ENCODE measurements at regions not wholly inside any gene's neighbourhood (a gene's known extent, or its start where the extent isn't known, plus 50 kb on each side); places are given as distances from the start of the nearest gene placed in this dataset.
"Not testable (repeated sequence)": the region's sequence is repeated elsewhere in the genome, so short reads cannot be mapped to it uniquely, and the experiment has no call there.

DNA sequence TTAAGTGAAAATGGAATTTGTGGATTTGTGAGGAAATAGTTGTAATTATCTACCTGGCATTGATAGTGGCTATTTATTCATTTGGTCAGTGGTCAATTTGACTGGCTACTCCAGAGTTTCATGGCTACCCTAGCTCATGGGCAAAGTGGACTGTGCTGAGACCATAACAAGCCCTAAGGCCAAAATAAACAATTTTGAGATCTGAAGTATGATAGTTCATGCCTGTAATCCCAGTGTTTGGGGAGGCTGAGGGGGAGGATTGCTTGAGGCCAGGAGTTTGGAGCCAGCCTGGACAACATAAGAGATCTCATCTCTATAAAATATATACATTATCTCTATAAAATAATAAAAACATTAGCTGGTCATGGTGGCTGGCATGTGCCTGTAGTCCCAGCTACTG is 311.7 kb downstream of the HIVEP2 start:
- in situ Hi-C loops (cut with HindIII; ENCODE audit: low sequenced_read_pairs) = no loop called here

- in situ Hi-C loops (cut with HindIII; ENCODE audit: low sequenced_read_pairs) = no loop called here
These were observed 309.8 kb downstream of the HIVEP2 start for GRCh38 chr6:142635130-142635529.

DNA sequence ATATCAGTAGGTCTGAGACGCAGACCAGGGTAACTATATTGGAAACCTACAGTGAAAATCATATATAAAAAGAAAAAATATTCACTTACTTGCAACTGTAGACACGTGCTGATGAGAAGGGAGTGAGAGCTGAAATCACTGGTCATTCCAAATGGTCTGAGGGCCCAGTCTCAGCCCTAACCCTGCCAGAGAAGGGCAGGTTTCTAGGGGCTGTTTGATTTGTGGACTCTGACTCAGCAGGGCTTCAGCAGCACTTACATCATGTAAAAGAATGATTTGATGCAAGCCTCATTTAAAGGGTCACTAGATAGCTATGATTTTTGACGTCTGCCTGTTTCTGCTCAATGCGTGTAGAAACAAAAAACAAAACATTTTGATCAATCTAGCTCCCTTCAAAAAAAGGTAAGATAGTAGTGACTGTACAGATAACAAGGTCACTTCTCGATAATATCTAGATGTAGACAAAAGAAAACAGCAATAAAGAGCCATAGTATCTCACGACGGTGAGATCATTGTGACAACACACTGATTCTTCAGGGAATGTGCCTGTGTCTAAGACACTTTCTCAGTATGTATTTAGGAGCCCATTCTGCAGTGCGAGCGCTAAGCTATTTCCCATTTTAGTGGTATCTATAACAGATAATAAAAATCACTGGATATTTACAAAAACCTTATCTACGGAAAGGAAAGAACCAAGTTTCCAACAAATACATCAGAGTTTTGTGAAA is 307.2 kb downstream of the HIVEP2 start:
- in situ Hi-C loops (cut with HindIII; ENCODE audit: low sequenced_read_pairs) = no loop called here

DNA sequence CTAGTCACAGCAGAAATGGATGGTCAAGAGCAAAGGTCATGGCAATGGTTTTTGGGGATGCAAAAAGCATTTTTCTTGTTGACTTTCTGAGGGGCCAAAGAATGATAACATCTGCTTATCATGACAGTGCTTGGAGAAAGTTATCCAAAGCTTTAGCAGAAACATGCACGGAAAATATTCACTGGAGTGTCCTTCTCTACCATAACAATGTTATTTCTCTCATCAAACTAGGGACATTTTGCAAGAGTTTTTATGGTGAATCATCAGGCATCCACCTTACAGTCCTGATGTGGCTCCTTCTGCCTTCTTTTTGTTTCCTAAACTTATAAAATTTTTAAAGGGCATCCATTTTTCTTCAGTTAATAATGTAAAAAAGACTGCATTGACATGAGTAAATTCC is 302.3 kb downstream of the HIVEP2 start:
- in situ Hi-C loops (cut with HindIII; ENCODE audit: low sequenced_read_pairs) = no loop called here

- in situ Hi-C loops (cut with HindIII; ENCODE audit: low sequenced_read_pairs) = no loop called here
These were observed 300.1 kb downstream of the HIVEP2 start for GRCh38 chr6:142644866-142645265.

GRCh38 chr6:142645663-142646062 is 299.3 kb downstream of the HIVEP2 start:
- in situ Hi-C loops (cut with HindIII; ENCODE audit: low sequenced_read_pairs) = no loop called here

GRCh38 chr6:142647449-142648035 is 297.4 kb downstream of the HIVEP2 start:
- in situ Hi-C loops (cut with HindIII; ENCODE audit: low sequenced_read_pairs) = no loop called here

- in situ Hi-C loops (cut with HindIII; ENCODE audit: low sequenced_read_pairs) = no loop called here
These were observed 296.9 kb downstream of the HIVEP2 start for GRCh38 chr6:142648036-142648451.

GRCh38 chr6:142648526-142648925 is 296.4 kb downstream of the HIVEP2 start:
- in situ Hi-C loops (cut with HindIII; ENCODE audit: low sequenced_read_pairs) = no loop called here

DNA sequence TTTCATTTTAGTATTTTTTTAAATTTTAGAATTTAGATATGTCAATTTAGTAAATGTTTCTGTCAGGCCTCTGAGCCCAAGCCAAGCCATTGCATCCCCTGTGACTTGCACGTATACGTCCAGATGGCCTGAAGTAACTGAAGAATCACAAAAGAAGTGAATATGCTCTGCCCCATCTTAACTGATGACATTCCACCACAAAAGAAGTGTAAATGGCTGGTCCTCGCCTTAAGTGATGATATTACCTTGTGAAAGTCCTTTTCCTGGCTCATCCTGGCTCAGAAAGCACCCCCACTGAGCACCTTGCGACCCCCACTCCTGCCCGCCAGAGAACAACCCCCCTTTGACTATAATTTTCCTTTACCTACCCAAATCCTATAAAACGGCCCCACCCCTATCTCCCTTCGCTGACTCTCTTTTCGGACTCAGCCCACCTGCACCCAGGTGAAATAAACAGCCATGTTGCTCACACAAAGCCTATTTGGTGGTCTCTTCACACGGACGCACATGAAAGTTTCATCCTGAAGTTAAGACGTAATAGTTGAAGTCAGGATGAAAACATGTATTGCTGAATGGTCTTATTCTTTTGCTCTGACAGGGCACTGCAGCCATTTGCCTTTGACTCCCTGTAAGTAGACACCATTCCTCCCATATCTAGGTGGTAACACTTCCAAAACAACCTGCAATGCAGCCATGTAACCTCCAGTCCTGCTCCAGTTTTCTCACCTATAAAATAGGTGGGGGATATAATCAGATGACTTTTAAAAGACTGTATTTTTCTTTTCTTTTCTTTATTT is 295.3 kb downstream of the HIVEP2 start:
- in situ Hi-C loops (cut with HindIII; ENCODE audit: low sequenced_read_pairs) = not testable (repeated sequence)

DNA sequence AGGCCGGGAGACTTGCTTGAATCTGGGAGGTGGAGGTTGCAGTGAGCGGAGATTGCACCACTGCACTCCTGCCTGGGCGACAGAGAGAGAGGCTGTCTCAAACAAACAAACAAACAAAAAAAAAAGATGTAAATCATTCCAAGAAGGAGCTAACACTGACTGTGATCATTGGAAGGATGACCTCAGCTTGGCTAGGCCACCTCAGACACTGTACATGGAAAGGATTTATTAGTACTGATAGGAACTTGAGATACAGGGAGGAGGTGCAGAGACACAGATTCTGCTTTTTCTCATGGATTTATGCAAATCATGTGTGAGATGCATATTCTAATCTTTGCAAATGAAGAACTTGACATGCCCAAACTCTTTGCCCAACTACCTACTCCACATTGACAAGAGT is 293.6 kb downstream of the HIVEP2 start:
- in situ Hi-C loops (cut with HindIII; ENCODE audit: low sequenced_read_pairs) = no loop called here

GRCh38 chr6:142653710-142654420 is 291.1 kb downstream of the HIVEP2 start:
- in situ Hi-C loops (cut with HindIII; ENCODE audit: low sequenced_read_pairs) = no loop called here

- in situ Hi-C loops (cut with HindIII; ENCODE audit: low sequenced_read_pairs) = no loop called here
These were observed 285.3 kb downstream of the HIVEP2 start for GRCh38 chr6:142659661-142660060.

- in situ Hi-C loops (cut with HindIII; ENCODE audit: low sequenced_read_pairs) = no loop called here
These were observed 279.6 kb downstream of the HIVEP2 start for GRCh38 chr6:142665393-142665792.

DNA sequence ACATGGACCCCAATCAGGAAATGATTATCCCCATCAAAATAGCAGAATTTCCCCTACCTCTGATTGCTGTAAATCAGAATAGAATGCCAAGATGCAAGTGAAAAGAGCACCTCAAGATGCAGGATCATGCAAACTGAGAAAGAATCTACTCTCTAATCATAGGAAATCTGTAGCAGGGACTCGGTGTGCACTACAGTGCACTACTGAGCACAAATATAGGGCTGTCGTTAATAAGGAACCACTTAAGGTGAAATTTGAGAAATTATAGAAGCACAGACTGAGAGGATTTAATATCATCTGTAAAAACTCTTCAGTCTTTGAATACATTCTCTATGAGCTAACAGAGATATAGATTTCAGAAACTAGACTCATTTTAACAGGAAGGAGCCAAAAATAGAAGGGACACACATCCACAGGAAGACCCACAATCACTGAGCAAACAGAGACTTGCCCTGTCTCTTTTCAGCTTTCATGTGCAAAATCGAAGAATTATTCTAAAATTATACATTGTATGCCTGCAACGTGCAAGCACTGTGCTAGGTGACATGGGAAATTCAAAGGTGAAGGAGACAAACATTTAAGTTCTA is 278.3 kb downstream of the HIVEP2 start:
- in situ Hi-C loops (cut with HindIII; ENCODE audit: low sequenced_read_pairs) = no loop called here

DNA sequence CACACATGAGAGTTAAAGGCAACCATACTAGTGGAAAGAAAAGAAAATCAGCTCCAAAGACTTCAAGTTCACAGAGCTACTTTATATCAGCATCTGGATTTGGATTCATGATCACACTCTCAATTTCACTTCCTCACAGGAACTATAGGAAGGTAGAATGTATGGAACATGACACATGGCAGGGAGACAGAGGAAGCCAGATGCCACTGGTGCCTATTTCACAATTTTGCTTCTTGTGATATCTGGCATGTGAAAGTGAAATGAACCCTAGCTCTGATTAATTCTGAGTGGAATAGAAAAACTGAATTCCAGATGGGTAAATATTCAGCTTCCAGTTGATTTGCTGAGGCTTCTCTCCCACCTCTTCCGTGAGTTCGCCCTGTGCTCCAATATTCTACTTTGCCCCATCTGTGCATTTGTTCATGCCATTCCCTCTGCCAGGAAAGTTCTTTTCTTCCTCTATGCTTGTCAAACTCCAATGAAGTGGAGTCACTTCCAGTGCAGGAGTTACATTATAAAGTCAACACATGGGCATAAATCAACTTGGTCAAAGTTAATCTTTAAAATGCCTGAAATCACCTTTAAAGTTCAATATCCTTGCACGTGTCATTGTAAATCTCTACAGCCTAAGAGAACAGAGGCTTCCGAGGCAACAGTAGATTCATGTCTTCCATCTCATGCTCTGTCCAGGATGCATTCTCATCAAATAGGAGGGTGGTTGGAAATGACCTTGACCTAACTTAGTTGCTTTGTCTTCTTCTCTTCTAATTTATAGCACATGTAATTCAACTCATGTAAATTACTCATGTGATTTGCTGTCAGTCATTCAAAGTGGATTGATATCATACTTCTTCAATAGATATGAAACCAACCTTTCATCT is 275.3 kb downstream of the HIVEP2 start:
- in situ Hi-C loops (cut with HindIII; ENCODE audit: low sequenced_read_pairs) = loop anchor here (5.0 kb wide), 1 partner anchor 98 kb away; no protein-coding TSS in a partner anchor

GRCh38 chr6:142671791-142672190 is 273.2 kb downstream of the HIVEP2 start:
- in situ Hi-C loops (cut with HindIII; ENCODE audit: low sequenced_read_pairs) = loop anchor here (5.0 kb wide), 1 partner anchor 96 kb away; no protein-coding TSS in a partner anchor

DNA sequence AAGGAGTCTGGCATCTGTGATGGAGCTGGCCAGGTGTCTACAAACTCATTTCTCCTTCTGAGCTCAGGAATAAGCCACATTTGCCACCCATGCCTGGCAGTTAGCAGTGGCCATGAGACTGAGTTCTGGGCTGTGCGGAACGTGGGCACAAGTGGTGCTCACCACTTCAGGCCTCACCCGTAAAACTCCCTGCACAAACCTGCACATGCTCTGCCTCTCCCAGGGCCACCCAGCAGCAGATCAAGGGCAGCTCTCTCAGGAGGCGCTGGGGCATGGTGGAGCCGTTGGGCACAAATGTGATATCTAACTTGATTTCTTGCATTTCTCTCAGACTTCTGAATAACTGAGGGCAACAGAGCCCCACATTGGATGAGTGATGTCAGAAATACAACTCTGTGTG is 269.5 kb downstream of the HIVEP2 start:
- in situ Hi-C loops (cut with HindIII; ENCODE audit: low sequenced_read_pairs) = no loop called here

GRCh38 chr6:142676027-142676443 is 268.9 kb downstream of the HIVEP2 start:
- in situ Hi-C loops (cut with HindIII; ENCODE audit: low sequenced_read_pairs) = no loop called here

Data from endothelial cell of hepatic sinusoid (primary cell).